ENCODE measurements at regions not wholly inside any gene's neighbourhood (a gene's known extent, or its start where the extent isn't known, plus 50 kb on each side); places are given as distances from the start of the nearest gene placed in this dataset.

- no peak for DNase-seq
- H3K27me3 ChIP-seq: no peaks in the 10 kb centered on the region
- H3K9me3 ChIP-seq: no peaks in the 10 kb centered on the region
- intact Hi-C loops (cut with DNase I; ENCODE audit: low total_unique reads): no loop called here
- no peak overlapping the region for H3K4me3 ChIP-seq
- H3K27ac ChIP-seq: no peak overlapping the region
- TF ChIP-seq CTCF (IDR thresholded peaks at IDR 0.05): no peak
- no peak for TF ChIP-seq POLR2A (IDR thresholded peaks at IDR 0.05)
- no peaks in the 10 kb centered on the region for H3K4me1 ChIP-seq
- whole genome bisulfite sequencing, 2 donors: 84 to 92% methylated on average over 1 of the region's 1 CpG
- no peaks in the 10 kb centered on the region for H3K36me3 ChIP-seq (ENCODE audit: low read depth, missing control alignments)
These were observed 204.9 kb upstream of the PTCHD4 start for GRCh38 chr6:48315915-48316314.

GRCh38 chr6:48315051-48315719, 204.2 kb upstream of the PTCHD4 start:
- no peak for TF ChIP-seq POLR2A (IDR thresholded peaks at IDR 0.05)
- no peak for TF ChIP-seq CTCF (IDR thresholded peaks at IDR 0.05)
- no peaks in the 10 kb centered on the region for H3K4me1 ChIP-seq
- no peak overlapping the region for H3K27ac ChIP-seq
- H3K36me3 ChIP-seq (ENCODE audit: low read depth, missing control alignments): no peaks in the 10 kb centered on the region
- no peak overlapping the region for H3K4me3 ChIP-seq
- no peaks in the 10 kb centered on the region for H3K27me3 ChIP-seq
- H3K9me3 ChIP-seq: no peaks in the 10 kb centered on the region
- WGBS, 2 donors: 89 to 91% methylated on average over 5 of the region's 5 CpGs
- DNase-seq: no peak
- intact Hi-C loops (cut with DNase I; ENCODE audit: low total_unique reads): no loop called here

- no peaks in the 10 kb centered on the region for H3K9me3 ChIP-seq
- TF ChIP-seq CTCF (IDR thresholded peaks at IDR 0.05): no peak
- TF ChIP-seq POLR2A (IDR thresholded peaks at IDR 0.05): no peak
- no peak for DNase-seq
- no peak overlapping the region for H3K27ac ChIP-seq
- intact Hi-C loops (cut with DNase I; ENCODE audit: low total_unique reads): no loop called here
- no peaks in the 10 kb centered on the region for H3K4me1 ChIP-seq
- no peaks in the 10 kb centered on the region for H3K27me3 ChIP-seq
- H3K36me3 ChIP-seq (ENCODE audit: low read depth, missing control alignments): no peaks in the 10 kb centered on the region
- H3K4me3 ChIP-seq: no peak overlapping the region
These were observed 200.3 kb upstream of the PTCHD4 start for GRCh38 chr6:48311301-48311700.

- no peak overlapping the region for H3K4me3 ChIP-seq
- DNase-seq: no peak
- intact Hi-C loops (cut with DNase I; ENCODE audit: low total_unique reads): no loop called here
- TF ChIP-seq CTCF (IDR thresholded peaks at IDR 0.05) (no peak), POLR2A (IDR thresholded peaks at IDR 0.05) (no peak)
- H3K4me1 ChIP-seq: no peaks in the 10 kb centered on the region
- H3K27ac ChIP-seq: no peak overlapping the region
- WGBS, 2 donors: 93 to 96% methylated on average over 2 of the region's 2 CpGs
- no peaks in the 10 kb centered on the region for H3K9me3 ChIP-seq
- no peaks in the 10 kb centered on the region for H3K27me3 ChIP-seq
- no peaks in the 10 kb centered on the region for H3K36me3 ChIP-seq (ENCODE audit: low read depth, missing control alignments)
These were observed 196.6 kb upstream of the PTCHD4 start for GRCh38 chr6:48307573-48307972.

DNA sequence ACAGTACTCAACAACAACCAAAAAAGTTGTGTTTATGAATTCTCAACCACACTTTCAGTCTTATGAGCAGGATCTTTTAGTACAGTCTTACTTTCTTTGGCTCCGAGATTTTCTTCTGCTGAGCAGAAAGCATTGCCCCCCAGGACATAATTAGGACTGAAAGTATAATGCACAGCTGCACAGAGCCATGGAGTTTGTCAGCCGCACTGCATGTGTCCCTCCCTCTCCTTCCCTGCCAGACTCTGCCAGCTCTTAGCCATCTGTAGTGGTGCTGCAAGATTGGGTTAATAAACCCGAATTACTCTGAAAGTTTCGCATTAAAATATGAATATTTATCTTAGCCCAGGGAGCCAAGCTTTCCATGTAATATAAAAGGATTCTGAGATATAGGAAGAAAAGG, 179.6 kb upstream of the PTCHD4 start:
- Histone ChIP-seq H3K9me3 (no peaks in the 10 kb centered on the region), H3K4me1 (no peaks in the 10 kb centered on the region), H3K4me3 (no peak overlapping the region), H3K27ac (no peak overlapping the region), H3K36me3 (ENCODE audit: low read depth, missing control alignments) (no peaks in the 10 kb centered on the region), H3K27me3 (no peaks in the 10 kb centered on the region)
- intact Hi-C loops (cut with DNase I; ENCODE audit: low total_unique reads): no loop called here
- DNase-seq: no peak
- 82 to 90% methylated on average over 4 of the region's 4 CpGs for WGBS, 2 donors
- TF ChIP-seq POLR2A (IDR thresholded peaks at IDR 0.05): no peak
- TF ChIP-seq CTCF (IDR thresholded peaks at IDR 0.05): no peak

Data from testis (tissue), 2 donors.